ENCODE measurements at regions not wholly inside any gene's neighbourhood (a gene's known extent, or its start where the extent isn't known, plus 50 kb on each side); places are given as distances from the start of the nearest gene placed in this dataset.

DNA sequence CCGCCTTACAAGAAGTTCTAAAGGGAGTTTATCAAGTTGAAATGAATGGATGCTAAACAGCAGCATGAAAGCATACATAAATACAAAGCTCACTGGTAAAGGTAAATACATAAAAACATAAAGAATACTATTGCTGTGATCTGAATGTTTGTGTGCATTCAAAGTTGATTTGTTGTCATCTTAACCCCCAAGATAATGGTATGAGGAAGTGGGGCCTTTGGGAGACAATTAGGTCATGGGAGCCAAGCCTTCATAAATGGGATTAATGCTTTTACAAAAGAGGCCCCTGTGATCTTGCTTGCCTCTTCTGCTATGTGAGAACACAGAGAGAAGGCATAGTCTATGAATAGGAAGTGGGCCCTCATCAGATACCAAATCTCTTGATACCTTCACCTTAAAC lies 209.0 kb upstream of the SAMSN1 start:
- H4K20me1 ChIP-seq (ENCODE audit: control insufficient read depth, insufficient read depth, low read depth, low read length): no peaks in the 10 kb centered on the region
- no peaks in the 10 kb centered on the region for H3K9me3 ChIP-seq (ENCODE audit: control insufficient read depth, insufficient read depth, low read length)
- no peaks in the 10 kb centered on the region for H3K9me2 ChIP-seq (replicated peaks; ENCODE audit: control insufficient read depth, low read length)
- H3F3A ChIP-seq (ENCODE audit: control insufficient read depth, insufficient read depth): no peaks in the 10 kb centered on the region
- no peak overlapping the region for H3K27ac ChIP-seq (ENCODE audit: low read depth, low read length)
- H3K4me3 ChIP-seq (ENCODE audit: low read length): no peak overlapping the region
- H3K4me1 ChIP-seq (ENCODE audit: control insufficient read depth, low read length): no peaks in the 10 kb centered on the region
- no peaks in the 10 kb centered on the region for H3K36me3 ChIP-seq (ENCODE audit: control insufficient read depth, low read length)
- no peak overlapping the region for H3K4me2 ChIP-seq (ENCODE audit: low read length)
- H3K79me2 ChIP-seq (ENCODE audit: control insufficient read depth, low read length): no peaks in the 10 kb centered on the region
- no peaks in the 10 kb centered on the region for H3K27me3 ChIP-seq (ENCODE audit: control insufficient read depth, low read length)
- TF ChIP-seq, protein P1, sequence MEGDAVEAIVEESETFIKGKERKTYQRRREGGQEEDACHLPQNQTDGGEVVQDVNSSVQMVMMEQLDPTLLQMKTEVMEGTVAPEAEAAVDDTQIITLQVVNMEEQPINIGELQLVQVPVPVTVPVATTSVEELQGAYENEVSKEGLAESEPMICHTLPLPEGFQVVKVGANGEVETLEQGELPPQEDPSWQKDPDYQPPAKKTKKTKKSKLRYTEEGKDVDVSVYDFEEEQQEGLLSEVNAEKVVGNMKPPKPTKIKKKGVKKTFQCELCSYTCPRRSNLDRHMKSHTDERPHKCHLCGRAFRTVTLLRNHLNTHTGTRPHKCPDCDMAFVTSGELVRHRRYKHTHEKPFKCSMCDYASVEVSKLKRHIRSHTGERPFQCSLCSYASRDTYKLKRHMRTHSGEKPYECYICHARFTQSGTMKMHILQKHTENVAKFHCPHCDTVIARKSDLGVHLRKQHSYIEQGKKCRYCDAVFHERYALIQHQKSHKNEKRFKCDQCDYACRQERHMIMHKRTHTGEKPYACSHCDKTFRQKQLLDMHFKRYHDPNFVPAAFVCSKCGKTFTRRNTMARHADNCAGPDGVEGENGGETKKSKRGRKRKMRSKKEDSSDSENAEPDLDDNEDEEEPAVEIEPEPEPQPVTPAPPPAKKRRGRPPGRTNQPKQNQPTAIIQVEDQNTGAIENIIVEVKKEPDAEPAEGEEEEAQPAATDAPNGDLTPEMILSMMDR (IDR thresholded peaks at IDR 0.05; ENCODE audit: low read depth, low read length, poor library complexity, severe bottlenecking): no peak
- TF ChIP-seq EZH2phosphoT487 (IDR thresholded peaks at IDR 0.05; ENCODE audit: borderline replicate concordance, low read length): no peak

DNA sequence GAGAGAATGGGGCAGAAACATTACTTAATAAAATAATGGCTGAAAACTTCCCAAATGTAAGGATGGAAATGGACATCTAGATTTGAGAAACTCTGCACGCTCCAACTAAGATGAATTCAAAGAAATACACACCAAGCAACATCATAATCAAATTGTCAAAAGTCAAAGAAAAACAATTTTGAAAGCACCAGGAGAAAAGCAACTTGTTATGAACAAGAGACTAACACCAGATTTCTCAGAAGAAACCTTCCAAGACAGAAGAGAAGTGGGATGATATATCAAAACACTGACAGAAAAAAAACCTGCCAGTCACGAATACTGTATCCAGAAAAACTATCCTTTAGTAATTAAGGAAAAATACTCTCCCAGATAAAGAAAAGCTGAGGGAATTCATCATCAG lies 208.6 kb upstream of the SAMSN1 start:
- no peaks in the 10 kb centered on the region for H3K9me3 ChIP-seq (ENCODE audit: control insufficient read depth, insufficient read depth, low read length)
- no peaks in the 10 kb centered on the region for H3K27me3 ChIP-seq (ENCODE audit: control insufficient read depth, low read length)
- no peaks in the 10 kb centered on the region for H3K4me1 ChIP-seq (ENCODE audit: control insufficient read depth, low read length)
- no peaks in the 10 kb centered on the region for H3K79me2 ChIP-seq (ENCODE audit: control insufficient read depth, low read length)
- no peaks in the 10 kb centered on the region for H3K9me2 ChIP-seq (replicated peaks; ENCODE audit: control insufficient read depth, low read length)
- TF ChIP-seq, protein P1 (IDR thresholded peaks at IDR 0.05; ENCODE audit: low read depth, low read length, poor library complexity, severe bottlenecking): no peak
- TF ChIP-seq EZH2phosphoT487 (IDR thresholded peaks at IDR 0.05; ENCODE audit: borderline replicate concordance, low read length): no peak
- no peak overlapping the region for H3K4me2 ChIP-seq (ENCODE audit: low read length)
- no peaks in the 10 kb centered on the region for H4K20me1 ChIP-seq (ENCODE audit: control insufficient read depth, insufficient read depth, low read depth, low read length)
- H3K4me3 ChIP-seq (ENCODE audit: low read length): no peak overlapping the region
- H3K36me3 ChIP-seq (ENCODE audit: control insufficient read depth, low read length): no peaks in the 10 kb centered on the region
- no peaks in the 10 kb centered on the region for H3F3A ChIP-seq (ENCODE audit: control insufficient read depth, insufficient read depth)
- H3K27ac ChIP-seq (ENCODE audit: low read depth, low read length): no peak overlapping the region

DNA sequence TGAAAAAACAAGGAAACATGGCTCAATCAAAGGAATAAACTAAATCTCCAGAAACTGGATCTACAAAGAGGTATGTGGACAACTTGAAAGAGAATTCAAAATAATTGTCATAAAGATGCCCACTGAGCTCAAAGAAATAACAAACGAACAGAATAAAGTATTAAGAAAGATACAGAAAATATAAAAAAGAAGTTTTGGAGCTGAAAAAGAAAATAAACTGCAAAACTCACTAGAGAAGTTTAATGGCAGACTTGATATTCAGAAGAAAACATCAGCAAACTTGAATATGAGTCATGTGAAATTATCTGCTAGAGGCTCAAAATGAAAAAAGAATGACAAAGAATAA lies 208.1 kb upstream of the SAMSN1 start:
- Histone ChIP-seq H3K36me3 (ENCODE audit: control insufficient read depth, low read length) (no peaks in the 10 kb centered on the region), H3K9me3 (ENCODE audit: control insufficient read depth, insufficient read depth, low read length) (no peaks in the 10 kb centered on the region), H3K27ac (ENCODE audit: low read depth, low read length) (no peak overlapping the region), H3K9me2 (replicated peaks; ENCODE audit: control insufficient read depth, low read length) (no peaks in the 10 kb centered on the region), H3F3A (ENCODE audit: control insufficient read depth, insufficient read depth) (no peaks in the 10 kb centered on the region), H3K79me2 (ENCODE audit: control insufficient read depth, low read length) (no peaks in the 10 kb centered on the region), H3K4me2 (ENCODE audit: low read length) (no peak overlapping the region), H3K27me3 (ENCODE audit: control insufficient read depth, low read length) (no peaks in the 10 kb centered on the region), H4K20me1 (ENCODE audit: control insufficient read depth, insufficient read depth, low read depth, low read length) (no peaks in the 10 kb centered on the region), H3K4me3 (ENCODE audit: low read length) (no peak overlapping the region), H3K4me1 (ENCODE audit: control insufficient read depth, low read length) (no peaks in the 10 kb centered on the region)
- no peak for TF ChIP-seq EZH2phosphoT487 (IDR thresholded peaks at IDR 0.05; ENCODE audit: borderline replicate concordance, low read length)
- TF ChIP-seq, protein P1 (IDR thresholded peaks at IDR 0.05; ENCODE audit: low read depth, low read length, poor library complexity, severe bottlenecking): no peak
